Myocyte (in vitro differentiated cells): ENCODE measurements at regions not wholly inside any gene's neighbourhood (a gene's known extent, or its start where the extent isn't known, plus 50 kb on each side); places are given as distances from the start of the nearest gene placed in this dataset.
"Not testable (repeated sequence)": the region's sequence is repeated elsewhere in the genome, so short reads cannot be mapped to it uniquely, and the experiment has no call there.

Experiments
- DNase-seq: peaks from one replicate; pipeline ENCODE4 v3.0.0-alpha.2; 2012; ENCODE audit warnings: low read depth

- DNase-seq = not testable (repeated sequence)
These were observed 176.8 kb downstream of the CDC14C start for GRCh38 chr7:49100908-49101740.

- DNase-seq = no peak
These were observed 178.1 kb downstream of the CDC14C start for GRCh38 chr7:49102411-49102810.

- no peak for DNase-seq
These were observed 187.4 kb downstream of the CDC14C start for GRCh38 chr7:49111706-49112105.

GRCh38 chr7:49112222-49112621 lies 187.9 kb downstream of the CDC14C start:
- no peak for DNase-seq

GRCh38 chr7:49112647-49113046 lies 188.3 kb downstream of the CDC14C start:
- DNase-seq = no peak

GRCh38 chr7:49119706-49120105 lies 195.4 kb downstream of the CDC14C start:
- DNase-seq = no peak

GRCh38 chr7:49125246-49125645 lies 200.9 kb downstream of the CDC14C start:
- no peak for DNase-seq

GRCh38 chr7:49127359-49127913 lies 203.1 kb downstream of the CDC14C start:
- DNase-seq = no peak

- DNase-seq = no peak
These were observed 213.6 kb downstream of the CDC14C start for GRCh38 chr7:49137978-49138377.

- no peak for DNase-seq
These were observed 226.1 kb downstream of the CDC14C start for GRCh38 chr7:49150486-49150885.

- DNase-seq = no peak
These were observed 226.8 kb downstream of the CDC14C start for GRCh38 chr7:49151146-49151545.

- DNase-seq = no peak
These were observed 234.0 kb downstream of the CDC14C start for GRCh38 chr7:49158321-49158720.

- no peak for DNase-seq
These were observed 235.2 kb downstream of the CDC14C start for GRCh38 chr7:49159536-49159935.

GRCh38 chr7:49166441-49166840 lies 242.1 kb downstream of the CDC14C start:
- no peak for DNase-seq

GRCh38 chr7:49172639-49173038 lies 248.3 kb downstream of the CDC14C start:
- no peak for DNase-seq

GRCh38 chr7:49174396-49174795 lies 250.0 kb downstream of the CDC14C start:
- no peak for DNase-seq

- no peak for DNase-seq
These were observed 263.4 kb downstream of the CDC14C start for GRCh38 chr7:49187543-49188268.

GRCh38 chr7:49228426-49229098 lies 304.2 kb downstream of the CDC14C start:
- DNase-seq = no peak

GRCh38 chr7:49229246-49229645 lies 304.9 kb downstream of the CDC14C start:
- no peak for DNase-seq

GRCh38 chr7:49243521-49243920 lies 319.2 kb downstream of the CDC14C start:
- no peak for DNase-seq

- no peak for DNase-seq
These were observed 320.2 kb downstream of the CDC14C start for GRCh38 chr7:49244543-49244942.

GRCh38 chr7:49245062-49245461 lies 320.7 kb downstream of the CDC14C start:
- DNase-seq = no peak
